Breast epithelium (tissue), 3 donors: ENCODE measurements at regions not wholly inside any gene's neighbourhood (a gene's known extent, or its start where the extent isn't known, plus 50 kb on each side); places are given as distances from the start of the nearest gene placed in this dataset.

Experiments
- POLR2AphosphoS5 ChIP-seq, 3 donors: sonication (generic); formaldehyde crosslinking; IDR thresholded peaks; one replicate each; pipeline ENCODE4 v1.6.1; 2017; ENCODE audit warnings: antibody characterized with exemption in 3 of 3
- TF ChIP-seq, protein P1 (sequence below), 3 donors: fragments of 450-650 bp; IDR thresholded peaks; one replicate each; pipeline ENCODE4 v1.5.1; 2016 to 2017; ENCODE audit warnings: antibody characterized with exemption in 3 of 3, mild to moderate bottlenecking in 3 of 3, moderate library complexity in 3 of 3

DNA sequence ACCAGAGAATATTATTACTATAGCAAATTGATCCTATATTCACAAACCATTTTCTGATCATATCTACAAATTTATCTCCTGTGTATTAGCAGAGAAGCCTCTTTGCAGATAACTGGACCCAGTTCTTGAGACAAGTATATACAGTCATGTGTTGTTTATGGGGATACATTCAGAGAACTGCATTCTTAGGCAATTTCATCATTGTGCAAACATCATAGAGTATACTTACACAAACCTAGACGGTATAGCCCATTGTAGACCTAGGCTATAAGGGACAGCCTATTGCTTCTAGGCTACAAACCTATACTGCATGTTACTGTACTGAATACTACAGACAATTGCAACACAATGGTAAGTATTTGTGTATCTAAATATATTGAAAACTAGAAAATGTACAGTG lies 152.5 kb upstream of the SPANXN4 start:
- TF ChIP-seq POLR2AphosphoS5 (IDR thresholded peaks at IDR 0.05) = no peak
- TF ChIP-seq, protein P1, sequence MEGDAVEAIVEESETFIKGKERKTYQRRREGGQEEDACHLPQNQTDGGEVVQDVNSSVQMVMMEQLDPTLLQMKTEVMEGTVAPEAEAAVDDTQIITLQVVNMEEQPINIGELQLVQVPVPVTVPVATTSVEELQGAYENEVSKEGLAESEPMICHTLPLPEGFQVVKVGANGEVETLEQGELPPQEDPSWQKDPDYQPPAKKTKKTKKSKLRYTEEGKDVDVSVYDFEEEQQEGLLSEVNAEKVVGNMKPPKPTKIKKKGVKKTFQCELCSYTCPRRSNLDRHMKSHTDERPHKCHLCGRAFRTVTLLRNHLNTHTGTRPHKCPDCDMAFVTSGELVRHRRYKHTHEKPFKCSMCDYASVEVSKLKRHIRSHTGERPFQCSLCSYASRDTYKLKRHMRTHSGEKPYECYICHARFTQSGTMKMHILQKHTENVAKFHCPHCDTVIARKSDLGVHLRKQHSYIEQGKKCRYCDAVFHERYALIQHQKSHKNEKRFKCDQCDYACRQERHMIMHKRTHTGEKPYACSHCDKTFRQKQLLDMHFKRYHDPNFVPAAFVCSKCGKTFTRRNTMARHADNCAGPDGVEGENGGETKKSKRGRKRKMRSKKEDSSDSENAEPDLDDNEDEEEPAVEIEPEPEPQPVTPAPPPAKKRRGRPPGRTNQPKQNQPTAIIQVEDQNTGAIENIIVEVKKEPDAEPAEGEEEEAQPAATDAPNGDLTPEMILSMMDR (IDR thresholded peaks at IDR 0.05) = no peak
